ENCODE measurements at regions not wholly inside any gene's neighbourhood (a gene's known extent, or its start where the extent isn't known, plus 50 kb on each side); places are given as distances from the start of the nearest gene placed in this dataset.

DNA sequence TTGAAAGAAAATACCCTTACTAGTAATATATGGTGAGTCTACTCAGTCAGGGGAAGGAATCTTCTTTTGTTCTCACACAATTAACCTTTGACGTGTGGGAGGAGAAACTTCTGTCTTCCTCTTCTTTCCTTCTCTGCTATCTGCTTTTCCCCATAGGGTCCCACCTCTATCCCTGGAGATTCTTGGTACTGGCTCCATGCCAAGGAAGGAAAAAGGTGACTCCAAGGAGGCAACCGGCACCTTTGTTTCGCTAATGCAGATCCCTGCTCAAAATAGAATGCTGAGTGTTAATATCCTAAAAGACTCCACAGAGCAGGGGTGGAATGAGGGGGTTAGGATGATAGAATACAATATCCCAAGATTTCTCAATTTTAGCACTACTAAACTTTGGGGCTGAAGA is 116.7 kb downstream of the CD164 start:
- H3K4me3 ChIP-seq (ENCODE audit: low read depth, low read length), result no peak overlapping the region
- TF ChIP-seq, protein P1, sequence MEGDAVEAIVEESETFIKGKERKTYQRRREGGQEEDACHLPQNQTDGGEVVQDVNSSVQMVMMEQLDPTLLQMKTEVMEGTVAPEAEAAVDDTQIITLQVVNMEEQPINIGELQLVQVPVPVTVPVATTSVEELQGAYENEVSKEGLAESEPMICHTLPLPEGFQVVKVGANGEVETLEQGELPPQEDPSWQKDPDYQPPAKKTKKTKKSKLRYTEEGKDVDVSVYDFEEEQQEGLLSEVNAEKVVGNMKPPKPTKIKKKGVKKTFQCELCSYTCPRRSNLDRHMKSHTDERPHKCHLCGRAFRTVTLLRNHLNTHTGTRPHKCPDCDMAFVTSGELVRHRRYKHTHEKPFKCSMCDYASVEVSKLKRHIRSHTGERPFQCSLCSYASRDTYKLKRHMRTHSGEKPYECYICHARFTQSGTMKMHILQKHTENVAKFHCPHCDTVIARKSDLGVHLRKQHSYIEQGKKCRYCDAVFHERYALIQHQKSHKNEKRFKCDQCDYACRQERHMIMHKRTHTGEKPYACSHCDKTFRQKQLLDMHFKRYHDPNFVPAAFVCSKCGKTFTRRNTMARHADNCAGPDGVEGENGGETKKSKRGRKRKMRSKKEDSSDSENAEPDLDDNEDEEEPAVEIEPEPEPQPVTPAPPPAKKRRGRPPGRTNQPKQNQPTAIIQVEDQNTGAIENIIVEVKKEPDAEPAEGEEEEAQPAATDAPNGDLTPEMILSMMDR (IDR thresholded peaks at IDR 0.05; ENCODE audit: low read depth, low read length, missing control alignments), result no peak
- no peak for DNase-seq (ENCODE audit: low read depth)

DNA sequence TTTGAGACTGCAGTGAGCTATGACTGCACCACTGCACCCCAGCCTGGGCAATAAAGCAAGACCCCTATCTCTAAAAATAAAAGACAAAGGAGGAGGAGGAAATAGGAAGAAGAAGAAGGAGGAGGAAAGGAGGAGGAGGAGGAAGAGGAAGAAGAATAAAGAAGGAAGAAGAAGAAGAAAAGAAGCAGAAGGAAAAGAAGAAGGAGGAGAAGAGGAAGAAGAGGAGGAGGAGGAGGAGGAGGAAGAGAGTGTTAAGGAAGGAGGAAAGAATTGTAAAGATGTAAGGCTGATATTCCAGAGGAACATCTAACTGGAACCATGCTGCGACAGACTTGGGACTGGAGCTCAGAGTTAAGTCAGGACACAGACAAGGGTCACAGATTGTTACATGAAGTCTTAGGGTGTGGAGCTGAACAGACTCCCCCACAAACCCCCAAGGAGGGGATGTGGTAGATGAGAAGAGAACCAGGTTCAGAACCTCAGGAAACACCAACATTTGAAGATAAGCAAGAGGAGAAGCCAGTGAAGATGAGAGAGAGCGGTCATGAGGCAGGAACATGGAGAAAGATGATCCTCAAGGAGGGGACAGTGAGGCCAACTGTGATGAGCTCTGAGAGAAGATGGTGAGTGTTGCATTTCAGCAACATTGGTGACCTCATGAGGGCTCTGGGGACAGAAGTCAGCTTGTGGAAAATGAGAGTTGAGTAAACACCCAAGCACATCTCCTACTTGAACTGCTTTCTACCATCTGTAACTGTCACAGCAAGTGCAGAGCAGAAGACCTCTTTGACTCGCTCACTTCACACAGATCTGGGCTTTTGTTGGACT is 118.2 kb downstream of the CD164 start:
- no peak for DNase-seq (ENCODE audit: low read depth)
- no peak overlapping the region for H3K4me3 ChIP-seq (ENCODE audit: low read depth, low read length)
- TF ChIP-seq, protein P1 (IDR thresholded peaks at IDR 0.05; ENCODE audit: low read depth, low read length, missing control alignments), result no peak

DNA sequence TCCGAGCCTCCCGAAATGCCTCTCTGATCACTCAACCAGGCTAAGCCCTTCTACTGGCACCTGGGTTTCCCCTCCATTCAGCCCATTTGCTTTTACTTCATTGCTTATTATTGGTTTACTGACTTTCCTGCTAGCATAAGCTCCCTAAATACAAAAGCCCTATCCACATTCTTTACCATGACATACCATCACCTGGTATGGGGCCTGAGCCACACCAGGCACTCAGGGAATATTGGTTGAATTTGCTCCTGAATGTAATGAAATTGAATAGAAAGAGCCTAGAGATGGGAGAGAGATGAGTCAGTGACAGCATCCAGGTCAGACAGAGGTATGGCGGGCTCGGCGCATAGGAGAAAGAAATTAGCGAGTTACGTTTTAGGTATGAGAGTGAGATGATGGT is 120.0 kb downstream of the CD164 start:
- TF ChIP-seq, protein P1 (IDR thresholded peaks at IDR 0.05; ENCODE audit: low read depth, low read length, missing control alignments), result no peak
- no peak for DNase-seq (ENCODE audit: low read depth)
- no peak overlapping the region for H3K4me3 ChIP-seq (ENCODE audit: low read depth, low read length)

DNA sequence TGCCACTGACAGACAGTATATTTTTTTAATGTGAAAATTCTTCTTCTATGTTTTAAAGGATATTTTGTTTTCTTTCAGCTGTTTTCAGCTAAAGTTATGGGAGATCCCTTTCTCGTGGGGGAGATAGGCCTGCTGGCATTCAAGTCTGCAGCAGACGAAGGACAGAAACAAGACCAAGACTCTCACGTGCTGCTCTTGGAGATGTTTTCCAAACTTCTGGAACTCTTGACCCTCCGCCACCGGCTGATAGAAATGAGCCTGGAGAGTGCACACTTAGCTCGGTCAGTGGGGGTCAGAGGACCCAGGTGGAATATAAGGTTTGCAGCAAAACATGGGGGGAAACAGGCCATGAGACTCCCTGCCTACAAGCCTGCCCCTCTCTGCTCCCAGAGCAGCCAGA is 120.5 kb downstream of the CD164 start:
- no peak for DNase-seq (ENCODE audit: low read depth)
- H3K4me3 ChIP-seq (ENCODE audit: low read depth, low read length), result no peak overlapping the region
- TF ChIP-seq, protein P1 (IDR thresholded peaks at IDR 0.05; ENCODE audit: low read depth, low read length, missing control alignments), result no peak

DNA sequence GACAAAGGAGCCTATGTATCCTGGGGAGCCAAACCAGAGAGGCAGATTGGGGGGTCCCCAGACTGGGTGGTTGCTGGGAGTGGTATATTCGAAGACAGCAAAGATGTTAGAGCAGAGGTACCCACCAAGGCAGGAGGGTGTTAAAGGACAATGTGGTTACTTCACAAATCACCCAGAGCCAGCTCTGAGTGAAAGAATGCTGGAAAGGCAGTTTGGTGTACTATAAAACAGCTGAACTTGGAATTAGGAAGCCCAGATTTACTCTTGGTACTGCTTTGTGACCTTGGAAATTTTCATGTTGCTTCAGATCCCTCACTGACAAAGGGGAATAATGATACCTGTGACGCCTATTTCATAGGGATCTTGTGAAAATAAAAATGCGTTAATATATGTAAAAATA is 121.6 kb downstream of the CD164 start:
- no peak overlapping the region for H3K4me3 ChIP-seq (ENCODE audit: low read depth, low read length)

DNA sequence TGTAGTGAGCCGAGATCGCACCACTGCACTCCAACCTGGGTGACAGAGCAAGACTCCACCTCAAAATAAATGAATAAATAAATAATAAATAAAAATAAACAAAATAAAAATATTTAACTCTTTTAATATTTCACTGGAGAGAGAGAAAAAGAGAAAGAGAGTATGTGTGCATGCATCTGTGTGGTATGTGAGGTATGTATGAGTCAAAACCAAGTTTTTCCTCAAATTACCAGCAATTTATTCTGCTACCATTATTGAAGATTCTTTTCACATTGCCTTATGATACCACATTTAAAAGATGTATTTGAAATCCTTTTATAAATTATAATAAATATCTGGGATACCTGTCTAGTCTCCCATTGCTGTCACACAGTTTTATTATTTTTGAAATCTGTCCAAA is 122.1 kb downstream of the CD164 start:
- DNase-seq (ENCODE audit: low read depth), result no peak
- TF ChIP-seq, protein P1 (IDR thresholded peaks at IDR 0.05; ENCODE audit: low read depth, low read length, missing control alignments), result no peak
- H3K4me3 ChIP-seq (ENCODE audit: low read depth, low read length), result no peak overlapping the region

More for the DNA sequence above, 121.6 kb downstream of the CD164 start:
- no peak for DNase-seq (ENCODE audit: low read depth)
- TF ChIP-seq, protein P1 (IDR thresholded peaks at IDR 0.05; ENCODE audit: low read depth, low read length, missing control alignments), result no peak

DNA sequence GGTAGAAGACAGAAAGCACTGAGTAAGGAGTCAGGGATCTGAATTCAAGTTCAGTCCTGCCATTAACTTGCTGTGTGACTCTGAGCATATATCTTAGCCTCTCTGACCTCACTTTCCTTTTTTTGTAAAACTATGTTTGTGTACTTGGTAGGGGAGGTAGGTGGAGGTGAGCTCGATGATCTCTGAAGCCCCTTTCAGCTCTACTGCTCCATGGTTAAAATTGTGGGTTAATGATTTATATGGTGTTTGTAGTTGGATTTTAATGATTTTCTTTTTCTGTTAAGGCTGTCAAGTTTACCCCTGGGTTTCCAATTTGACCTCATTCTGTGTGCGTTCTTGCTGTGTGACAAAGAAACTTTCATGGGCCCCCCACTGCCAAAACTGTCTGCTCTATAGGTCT is 124.1 kb downstream of the CD164 start:
- DNase-seq (ENCODE audit: low read depth), result no peak
- H3K4me3 ChIP-seq (ENCODE audit: low read depth, low read length), result no peak overlapping the region
- TF ChIP-seq, protein P1 (IDR thresholded peaks at IDR 0.05; ENCODE audit: low read depth, low read length, missing control alignments), result no peak

Measured in GM12864 (cell line).